Ectodermal cell (in vitro differentiated cells): ENCODE measurements at regions not wholly inside any gene's neighbourhood (a gene's known extent, or its start where the extent isn't known, plus 50 kb on each side); places are given as distances from the start of the nearest gene placed in this dataset.

Experiments
- H3K27ac ChIP-seq: 2 replicates; pipeline ENCODE4 v1.7.0; 2013; ENCODE audit warnings: mild to moderate bottlenecking, low read depth, low read length; ENCODE audit not compliant: insufficient read depth, poor library complexity, severe bottlenecking
- H3K27me3 ChIP-seq: 2 replicates; pipeline ENCODE4 v1.7.0; 2013; ENCODE audit warnings: mild to moderate bottlenecking, low read length; ENCODE audit not compliant: insufficient read depth, control insufficient read depth, poor library complexity, severe bottlenecking
- H3K36me3 ChIP-seq: one replicate; pipeline ENCODE4 v1.7.0; 2013; ENCODE audit warnings: low read length; ENCODE audit not compliant: control insufficient read depth, insufficient read depth
- H3K4me1 ChIP-seq: one replicate; pipeline ENCODE4 v1.7.0; 2013; ENCODE audit warnings: low read length; ENCODE audit not compliant: control insufficient read depth, insufficient read depth
- H3K4me3 ChIP-seq: 2 replicates; pipeline ENCODE4 v1.7.0; 2013; ENCODE audit warnings: low read depth, low read length, control low read depth; ENCODE audit not compliant: insufficient read depth
- H3K9me3 ChIP-seq: 2 replicates; pipeline ENCODE4 v1.7.0; 2013; ENCODE audit warnings: mild to moderate bottlenecking, low read length, moderate library complexity; ENCODE audit not compliant: control insufficient read depth
- WGBS, 2 experiments: methylation state at CpG; one replicate each; pipeline ENCODE4 v1.1.7; 2013; ENCODE audit warnings: missing lambda C conversion rate in 2 of 2; 5-methylcytosine and 5-hydroxymethylcytosine counted together

GRCh38 chr1:69511426-69512192 lies 56.1 kb upstream of the LRRC7 start:
- no peak overlapping the region for H3K4me3 ChIP-seq
- WGBS, 2 experiments: 82 to 86% methylated on average over 1 of the region's 1 CpG
- no peaks in the 10 kb centered on the region for H3K9me3 ChIP-seq
- H3K36me3 ChIP-seq: no peaks in the 10 kb centered on the region
- no peak overlapping the region for H3K27ac ChIP-seq
- H3K4me1 ChIP-seq: no peaks in the 10 kb centered on the region
- H3K27me3 ChIP-seq: no peaks in the 10 kb centered on the region

- no peak overlapping the region for H3K27ac ChIP-seq
- no peaks in the 10 kb centered on the region for H3K9me3 ChIP-seq
- no peaks in the 10 kb centered on the region for H3K27me3 ChIP-seq
- H3K4me1 ChIP-seq: no peaks in the 10 kb centered on the region
- H3K4me3 ChIP-seq: no peak overlapping the region
- no peaks in the 10 kb centered on the region for H3K36me3 ChIP-seq
Observed at GRCh38 chr1:69513601-69514000, 54.1 kb upstream of the LRRC7 start.
